HG02852 (cell line): ENCODE measurements at regions not wholly inside any gene's neighbourhood (a gene's known extent, or its start where the extent isn't known, plus 50 kb on each side); places are given as distances from the start of the nearest gene placed in this dataset.
A peak's percentile ranks its signal among the peaks of the same experiment; 100 is the strongest.

Experiments
- ATAC-seq: cut with Tn5 transposase; IDR thresholded peaks from one replicate; pipeline ENCODE4 v1.9.1; 2021; ENCODE audit warnings: mild to moderate bottlenecking, moderate library complexity; ENCODE audit not compliant: unreplicated experiment

GRCh38 chr10:78755877-78756455 lies 312.8 kb upstream of the ZMIZ1 start:
- no peak for ATAC-seq

- ATAC-seq, result no peak
Observed at GRCh38 chr10:78756604-78757343, 312.0 kb upstream of the ZMIZ1 start.

GRCh38 chr10:78757344-78757925 lies 311.3 kb upstream of the ZMIZ1 start:
- no peak for ATAC-seq

GRCh38 chr10:78758176-78758575 lies 310.6 kb upstream of the ZMIZ1 start:
- no peak for ATAC-seq

- ATAC-seq, result no peak
Observed at GRCh38 chr10:78759456-78760120, 309.2 kb upstream of the ZMIZ1 start.

GRCh38 chr10:78760463-78761310 lies 308.1 kb upstream of the ZMIZ1 start:
- no peak for ATAC-seq

GRCh38 chr10:78761311-78761781 lies 307.4 kb upstream of the ZMIZ1 start:
- ATAC-seq, result no peak

GRCh38 chr10:78762086-78762630 lies 306.6 kb upstream of the ZMIZ1 start:
- ATAC-seq, result no peak

- ATAC-seq, result no peak
Observed at GRCh38 chr10:78763234-78763633, 305.5 kb upstream of the ZMIZ1 start.

- peak; percentile 89 for ATAC-seq
Observed at GRCh38 chr10:78763651-78764395, 304.9 kb upstream of the ZMIZ1 start.

GRCh38 chr10:78764436-78764835 lies 304.3 kb upstream of the ZMIZ1 start:
- ATAC-seq, result no peak

- ATAC-seq, result no peak
Observed at GRCh38 chr10:78764846-78765430, 303.8 kb upstream of the ZMIZ1 start.

- no peak for ATAC-seq
Observed at GRCh38 chr10:78765726-78766335, 302.9 kb upstream of the ZMIZ1 start.

GRCh38 chr10:78766603-78767002 lies 302.2 kb upstream of the ZMIZ1 start:
- no peak for ATAC-seq

- ATAC-seq, result no peak
Observed at GRCh38 chr10:78768041-78768835, 300.5 kb upstream of the ZMIZ1 start.

- no peak for ATAC-seq
Observed at GRCh38 chr10:78768876-78769275, 299.9 kb upstream of the ZMIZ1 start.

GRCh38 chr10:78769526-78769925 lies 299.2 kb upstream of the ZMIZ1 start:
- no peak for ATAC-seq
